GM21529 (cell line): ENCODE measurements at regions not wholly inside any gene's neighbourhood (a gene's known extent, or its start where the extent isn't known, plus 50 kb on each side); places are given as distances from the start of the nearest gene placed in this dataset.

ENCODE experiments used
- ATAC-seq: cut with Tn5 transposase; IDR thresholded peaks from one replicate; pipeline ENCODE4 v1.9.1; 2021; ENCODE audit not compliant: unreplicated experiment

- ATAC-seq = no peak
These were observed 111.7 kb upstream of the IRS2 start for GRCh38 chr13:109897988-109898624.

- no peak for ATAC-seq
These were observed 105.7 kb upstream of the IRS2 start for GRCh38 chr13:109892101-109892500.

- ATAC-seq = no peak
These were observed 98.9 kb upstream of the IRS2 start for GRCh38 chr13:109885235-109885634.

GRCh38 chr13:109884462-109884861 is 98.1 kb upstream of the IRS2 start:
- ATAC-seq = no peak

DNA sequence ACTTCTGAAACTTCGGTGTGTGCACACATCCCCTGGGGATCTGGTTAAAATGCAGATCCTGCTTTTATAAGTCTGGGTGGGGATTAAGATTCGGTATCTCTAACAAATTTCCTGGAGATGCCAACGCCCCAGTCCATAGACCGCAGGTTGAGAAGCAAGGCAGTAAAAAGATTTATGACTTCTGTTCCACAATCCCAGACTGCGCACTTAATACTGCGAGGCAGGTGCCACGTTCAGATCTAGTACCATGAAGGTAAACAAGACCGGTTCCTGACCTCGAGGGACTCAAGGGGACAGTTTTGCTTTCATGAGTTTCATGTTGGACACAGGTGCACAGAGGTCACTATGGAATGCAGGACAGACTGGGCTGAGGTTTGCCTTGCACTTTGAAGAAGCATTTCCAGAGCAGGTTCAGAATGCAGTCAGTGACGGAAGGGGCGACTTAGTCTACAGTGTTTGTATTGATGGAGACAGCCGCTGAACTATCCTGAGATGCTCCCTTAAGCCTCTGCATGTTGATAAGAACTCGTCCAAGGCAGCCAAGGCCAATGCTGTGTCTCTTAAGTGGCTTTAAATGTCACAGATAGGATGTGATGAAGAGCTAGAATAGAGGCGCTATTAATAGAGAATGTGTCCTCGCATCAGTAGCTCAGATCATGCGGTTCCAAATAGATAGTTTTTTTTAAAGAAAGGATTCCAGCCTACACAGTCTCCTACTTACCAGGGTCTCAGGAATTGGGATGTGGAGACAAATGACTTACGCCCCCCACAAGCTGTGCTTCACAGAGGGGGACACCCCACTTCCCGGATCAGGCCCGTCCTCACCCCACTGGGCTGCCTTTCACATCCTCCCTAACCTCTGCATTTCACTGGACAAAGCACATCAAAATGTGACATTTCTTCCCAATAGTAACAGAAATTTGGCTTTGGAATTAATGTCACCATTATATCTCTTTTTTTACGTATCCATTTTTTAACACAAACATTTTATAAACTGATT is 97.1 kb upstream of the IRS2 start:
- ATAC-seq = no peak

GRCh38 chr13:109881961-109882558 is 95.7 kb upstream of the IRS2 start:
- no peak for ATAC-seq

GRCh38 chr13:109881347-109881725 is 95.0 kb upstream of the IRS2 start:
- ATAC-seq = no peak

- ATAC-seq = no peak
These were observed 94.3 kb upstream of the IRS2 start for GRCh38 chr13:109880371-109881346.

GRCh38 chr13:109879338-109879737 is 93.0 kb upstream of the IRS2 start:
- ATAC-seq = no peak

GRCh38 chr13:109877809-109878208 is 91.4 kb upstream of the IRS2 start:
- no peak for ATAC-seq

DNA sequence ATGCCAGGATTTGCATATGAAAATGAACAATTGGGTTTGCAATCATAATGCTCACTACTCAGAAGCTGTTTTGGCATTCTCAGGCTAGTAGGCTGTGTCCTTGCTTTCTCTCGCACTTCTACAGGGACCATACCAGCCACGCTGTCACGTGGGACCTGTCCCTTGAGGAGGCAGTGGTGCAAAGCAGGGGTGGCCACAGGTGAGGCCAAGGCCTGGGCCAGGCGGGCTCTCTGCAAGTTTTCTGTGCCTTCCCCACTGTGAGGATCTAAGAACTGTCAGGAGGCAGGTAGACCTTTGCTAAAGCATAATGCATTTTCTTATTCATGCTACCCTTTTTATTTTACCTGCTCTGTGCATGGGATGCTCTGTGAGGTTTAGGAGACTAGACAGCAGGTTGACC is 89.4 kb upstream of the IRS2 start:
- ATAC-seq = no peak

DNA sequence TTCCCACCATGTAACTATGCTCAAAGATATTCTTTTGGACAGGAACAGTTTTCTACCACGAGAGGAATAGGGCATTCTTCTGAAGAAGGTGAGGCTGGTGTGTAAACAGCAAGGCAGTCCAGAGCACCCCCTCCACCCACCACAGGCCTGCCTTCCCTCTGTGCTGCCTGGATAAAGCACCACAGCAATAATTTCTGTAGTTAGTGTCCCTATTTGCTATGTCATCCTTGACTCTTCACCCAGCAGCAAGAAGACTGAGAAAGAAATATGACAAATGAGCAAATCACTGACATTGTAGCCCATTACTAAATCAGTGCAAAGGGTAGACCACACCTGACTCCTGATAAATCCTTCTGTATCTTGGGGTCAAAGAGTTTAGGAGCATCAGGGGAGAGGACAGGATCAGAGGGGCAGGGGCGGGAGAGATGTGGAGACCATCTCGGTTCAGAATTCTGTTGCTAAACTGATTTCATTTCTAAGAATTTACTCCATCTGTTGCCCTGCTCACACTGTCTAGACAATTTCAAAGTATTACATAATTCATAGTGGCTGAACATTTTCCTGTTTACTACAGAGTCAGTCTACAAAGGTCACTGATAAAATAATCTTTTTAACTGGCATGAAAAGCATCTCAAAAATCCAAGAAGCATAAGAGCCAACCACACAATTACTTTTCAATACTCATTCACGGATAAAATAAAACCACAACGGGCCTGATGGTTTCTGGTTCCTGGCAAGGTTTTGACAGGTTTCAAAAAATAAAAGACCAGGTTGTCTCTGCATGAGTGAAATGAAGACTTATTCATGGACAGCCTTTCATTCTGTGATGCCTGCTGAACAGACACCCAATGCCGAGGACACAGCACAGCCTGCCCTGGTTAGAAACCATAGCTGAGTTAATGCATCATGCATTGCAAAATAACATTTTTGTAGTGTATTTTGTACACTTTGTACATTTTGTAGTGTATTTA is 88.4 kb upstream of the IRS2 start:
- ATAC-seq = no peak

DNA sequence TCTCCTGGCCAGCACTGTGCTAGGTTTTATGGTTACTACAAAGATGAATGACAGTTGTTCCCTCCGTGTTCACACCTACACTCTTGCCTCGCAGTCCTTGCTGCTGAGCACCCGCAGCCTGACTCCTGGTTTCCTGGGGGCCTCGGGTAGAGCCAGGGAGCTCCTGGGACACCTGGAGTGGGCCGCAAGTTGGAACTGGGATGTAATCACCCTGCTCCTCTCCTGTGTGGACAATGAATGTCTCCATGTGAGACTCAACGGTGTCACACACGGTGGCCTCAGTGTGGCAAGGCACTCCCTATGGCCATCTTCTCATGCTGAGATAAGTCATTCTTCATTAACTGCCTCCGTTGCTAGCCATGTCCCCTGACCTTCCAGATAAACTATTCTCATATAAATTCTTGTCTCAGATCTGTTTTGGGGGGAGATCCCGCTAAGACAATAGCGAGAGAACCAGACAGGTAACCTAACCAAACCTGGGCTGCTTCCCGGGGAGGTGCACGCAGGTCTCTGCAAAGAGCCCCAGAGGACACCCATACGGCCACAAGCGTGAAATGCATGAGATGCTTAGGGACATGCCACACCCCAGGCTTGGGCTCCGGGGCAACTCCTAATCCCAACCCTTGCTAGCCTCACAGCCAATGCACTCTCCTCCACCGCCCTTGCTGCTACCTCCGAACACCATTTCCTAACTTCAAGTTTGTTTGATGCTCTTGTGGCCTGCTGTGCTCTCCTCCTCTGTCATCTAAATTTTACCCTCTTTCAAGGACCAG is 87.2 kb upstream of the IRS2 start:
- no peak for ATAC-seq

DNA sequence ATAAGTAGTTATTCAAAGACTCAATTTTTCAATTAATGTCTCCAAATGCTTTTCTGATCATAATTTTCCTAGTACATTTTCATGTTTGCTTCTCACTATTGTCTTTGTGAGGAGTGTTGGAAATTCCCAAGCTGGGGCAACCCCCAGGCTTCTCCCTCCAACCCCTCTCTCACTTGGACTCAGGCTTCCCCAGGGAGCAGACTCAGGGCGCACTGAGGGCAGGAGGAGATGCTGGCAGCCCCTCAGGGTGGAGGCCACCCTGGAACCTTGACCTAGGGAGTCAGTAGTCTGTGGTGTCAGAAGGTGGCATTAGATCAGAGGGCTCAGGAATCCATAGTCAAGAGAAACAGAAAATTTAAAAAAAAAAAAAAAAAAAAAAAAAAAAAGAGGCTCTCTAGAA is 86.5 kb upstream of the IRS2 start:
- no peak for ATAC-seq

- no peak for ATAC-seq
These were observed 84.5 kb upstream of the IRS2 start for GRCh38 chr13:109870696-109871370.

DNA sequence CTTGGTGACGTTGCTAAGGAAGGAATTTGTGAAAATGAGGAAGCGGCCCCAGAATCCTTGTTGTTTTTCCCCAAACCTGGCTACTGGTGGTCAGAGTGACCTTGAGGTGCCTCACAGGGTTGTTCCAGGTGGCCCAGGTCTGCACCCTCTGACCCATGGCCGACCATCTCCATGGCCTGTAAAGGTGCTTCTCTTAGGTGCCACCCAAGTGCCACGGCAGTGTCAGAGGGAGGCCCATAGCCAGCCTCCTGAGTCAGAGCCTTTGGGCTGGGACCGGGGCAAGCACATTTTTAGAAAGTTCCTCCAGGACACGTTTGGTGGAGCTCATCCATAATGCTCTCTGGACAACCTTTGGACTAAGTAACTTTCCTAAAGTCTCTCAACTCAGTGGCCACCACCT is 83.9 kb upstream of the IRS2 start:
- ATAC-seq = no peak

- ATAC-seq = no peak
These were observed 83.2 kb upstream of the IRS2 start for GRCh38 chr13:109869312-109870237.
